Adipocyte (in vitro differentiated cells): ENCODE measurements at regions not wholly inside any gene's neighbourhood (a gene's known extent, or its start where the extent isn't known, plus 50 kb on each side); places are given as distances from the start of the nearest gene placed in this dataset.
"Not testable (repeated sequence)": the region's sequence is repeated elsewhere in the genome, so short reads cannot be mapped to it uniquely, and the experiment has no call there.

Experiments used
- DNase-seq: peaks from one replicate; pipeline ENCODE4 v3.0.0-alpha.2; 2015; ENCODE audit warnings: low read depth
- H3K27me3 ChIP-seq: replicated peaks from 2 replicates; pipeline ENCODE4 v1.7.0; 2013; ENCODE audit warnings: mild to moderate bottlenecking, low read length, moderate library complexity; ENCODE audit not compliant: control insufficient read depth, insufficient read depth
- H3K36me3 ChIP-seq: 2 replicates; pipeline ENCODE4 v1.7.0; 2013; ENCODE audit warnings: low read length, mild to moderate bottlenecking, moderate library complexity; ENCODE audit not compliant: control insufficient read depth, insufficient read depth, severe bottlenecking
- H3K4me1 ChIP-seq: 2 replicates; pipeline ENCODE4 v1.7.0; 2013; ENCODE audit warnings: mild to moderate bottlenecking, low read length, moderate library complexity; ENCODE audit not compliant: control insufficient read depth, insufficient read depth
- H3K4me3 ChIP-seq: 2 replicates; pipeline ENCODE4 v1.7.0; 2013; ENCODE audit warnings: mild to moderate bottlenecking, low read length, moderate library complexity
- H3K9ac ChIP-seq: 2 replicates; pipeline ENCODE4 v1.7.0; 2013; ENCODE audit warnings: mild to moderate bottlenecking, low read length, moderate library complexity
- H3K9me3 ChIP-seq: 2 replicates; pipeline ENCODE4 v1.7.0; 2013; ENCODE audit warnings: mild to moderate bottlenecking, low read length, moderate library complexity; ENCODE audit not compliant: control insufficient read depth

GRCh38 chr12:115371711-115372110, 687.7 kb upstream of the TBX3 start:
- Histone ChIP-seq H3K4me3 (no peak overlapping the region), H3K4me1 (peaks cover 8% of the 10 kb centered on the region), H3K36me3 (no peaks in the 10 kb centered on the region), H3K9ac (no peak overlapping the region), H3K9me3 (no peaks in the 10 kb centered on the region), H3K27me3 (no peaks in the 10 kb centered on the region)
- DNase-seq, result no peak

- H3K4me1 ChIP-seq, result peaks cover 4% of the 10 kb centered on the region
- H3K27me3 ChIP-seq, result no peaks in the 10 kb centered on the region
- H3K9me3 ChIP-seq, result no peaks in the 10 kb centered on the region
- no peaks in the 10 kb centered on the region for H3K36me3 ChIP-seq
- no peak overlapping the region for H3K9ac ChIP-seq
- H3K4me3 ChIP-seq, result no peak overlapping the region
- no peak for DNase-seq
Measured at GRCh38 chr12:115370650-115371049, 686.7 kb upstream of the TBX3 start.

DNA sequence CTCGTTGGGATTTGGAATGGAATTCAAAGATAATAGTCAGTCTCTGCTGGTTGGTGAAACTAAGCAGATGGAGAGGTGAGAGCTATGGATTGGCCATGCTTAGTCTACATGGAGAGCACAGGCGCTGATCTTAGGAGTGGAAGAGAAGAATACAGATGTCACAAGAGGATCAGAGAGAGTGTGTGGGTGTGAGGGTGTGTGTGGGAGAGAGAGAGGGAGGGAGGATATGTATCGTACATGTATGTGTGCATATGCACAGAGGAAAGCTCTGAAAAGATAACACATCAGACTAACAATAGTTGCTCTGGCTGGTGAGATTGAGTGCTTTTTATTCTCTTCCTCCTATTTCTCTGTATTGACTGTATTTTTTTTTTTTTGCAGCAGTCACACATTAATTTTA, 686.2 kb upstream of the TBX3 start:
- no peak for DNase-seq
- Histone ChIP-seq H3K36me3 (no peaks in the 10 kb centered on the region), H3K9ac (no peak overlapping the region), H3K9me3 (no peaks in the 10 kb centered on the region), H3K4me1 (no peaks in the 10 kb centered on the region), H3K27me3 (no peaks in the 10 kb centered on the region), H3K4me3 (no peak overlapping the region)

DNA sequence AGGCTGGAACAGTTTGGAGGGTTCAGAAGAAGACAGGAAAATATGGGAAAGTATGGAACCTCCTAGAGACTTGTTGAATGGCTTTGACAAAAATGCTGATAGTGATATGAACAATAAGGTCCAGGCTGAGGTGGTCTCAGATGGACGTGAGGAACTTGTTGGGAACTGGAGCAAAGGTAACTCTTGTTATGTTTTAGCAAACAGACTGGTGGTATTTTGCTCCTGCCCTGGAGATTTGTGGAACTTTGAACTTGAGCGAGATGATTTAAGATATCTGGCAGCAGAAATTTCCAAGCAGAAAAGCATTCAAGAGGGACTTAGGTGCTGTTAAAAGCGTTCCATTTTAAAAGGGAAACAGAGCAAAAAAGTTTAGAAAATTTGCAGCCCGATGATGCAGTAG, 682.3 kb upstream of the TBX3 start:
- not testable (repeated sequence) for H3K9me3 ChIP-seq, H3K9ac ChIP-seq, H3K27me3 ChIP-seq

GRCh38 chr12:115365765-115366164, 681.8 kb upstream of the TBX3 start:
- H3K36me3 ChIP-seq, H3K9ac ChIP-seq, H3K4me1 ChIP-seq, DNase-seq, H3K27me3 ChIP-seq, H3K4me3 ChIP-seq, H3K9me3 ChIP-seq: not testable (repeated sequence)

More for the DNA sequence above, 682.3 kb upstream of the TBX3 start:
- DNase-seq, H3K4me1 ChIP-seq, H3K36me3 ChIP-seq, H3K4me3 ChIP-seq: not testable (repeated sequence)

- Histone ChIP-seq H3K27me3 (no peaks in the 10 kb centered on the region), H3K4me1 (peaks cover 4% of the 10 kb centered on the region), H3K9ac (no peak overlapping the region), H3K36me3 (no peaks in the 10 kb centered on the region), H3K9me3 (no peaks in the 10 kb centered on the region), H3K4me3 (no peak overlapping the region)
- peak; percentile 15 for DNase-seq
Measured at GRCh38 chr12:115364921-115365320, 680.9 kb upstream of the TBX3 start.

DNA sequence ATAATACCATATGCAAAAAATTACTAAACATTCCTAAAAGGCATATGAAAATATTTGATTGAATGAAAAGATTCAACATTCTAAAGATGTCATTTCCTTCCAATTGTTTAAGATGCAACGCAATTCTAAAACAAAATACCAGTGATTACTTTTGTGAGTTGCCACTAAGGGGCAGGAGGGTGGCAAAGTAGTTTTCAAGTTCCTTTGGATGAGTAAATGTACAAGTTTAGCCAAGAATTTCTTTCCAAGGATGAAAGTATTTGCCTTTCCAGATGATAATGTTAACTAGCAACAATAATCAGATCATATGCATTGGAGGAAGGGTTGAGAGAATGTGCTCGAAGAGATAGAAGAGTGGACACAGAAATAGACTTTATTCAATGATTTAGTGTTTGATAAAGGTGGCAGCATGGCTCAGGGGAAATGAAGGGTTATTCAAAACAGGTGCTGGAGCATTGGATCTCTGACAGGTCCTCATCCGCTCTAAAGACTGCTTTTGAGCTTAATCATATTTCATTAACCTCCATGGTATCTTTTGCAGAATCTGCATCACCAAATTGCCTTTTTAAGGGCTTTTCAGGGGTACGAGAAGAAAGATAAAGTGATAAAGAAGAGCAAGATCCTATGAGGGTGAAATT, 678.5 kb upstream of the TBX3 start:
- peak; percentile 51 for DNase-seq
- Histone ChIP-seq H3K9me3 (no peaks in the 10 kb centered on the region), H3K27me3 (no peaks in the 10 kb centered on the region), H3K4me3 (no peak overlapping the region), H3K9ac (no peak overlapping the region), H3K4me1 (peaks cover 4% of the 10 kb centered on the region), H3K36me3 (no peaks in the 10 kb centered on the region)

GRCh38 chr12:115357681-115358080, 673.7 kb upstream of the TBX3 start:
- no peak for DNase-seq

DNA sequence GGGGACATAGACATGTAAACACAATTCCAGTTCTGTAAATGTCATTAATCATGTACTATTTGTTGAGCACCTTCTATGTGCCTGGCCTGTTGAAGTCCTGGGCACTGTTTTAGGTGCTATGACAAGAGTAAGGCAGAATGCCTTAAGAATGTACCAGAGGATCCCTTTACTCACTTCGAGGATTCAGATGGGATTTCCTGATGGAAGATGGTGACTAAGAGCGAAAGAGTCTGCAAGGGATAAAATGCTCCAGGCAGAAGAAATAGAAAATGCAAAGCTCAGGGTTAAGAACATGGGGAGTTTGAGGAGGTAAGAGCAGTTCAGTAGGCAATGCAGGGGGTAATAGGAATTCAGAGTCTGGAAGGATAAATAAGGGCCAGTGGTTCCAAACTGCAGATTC, 671.3 kb upstream of the TBX3 start:
- H3K9ac ChIP-seq, result no peak overlapping the region
- no peak overlapping the region for H3K4me3 ChIP-seq
- DNase-seq, result no peak
- H3K4me1 ChIP-seq, result peaks cover 32% of the 10 kb centered on the region
- no peaks in the 10 kb centered on the region for H3K27me3 ChIP-seq
- no peaks in the 10 kb centered on the region for H3K36me3 ChIP-seq
- no peaks in the 10 kb centered on the region for H3K9me3 ChIP-seq

More at GRCh38 chr12:115357681-115358080, 673.7 kb upstream of the TBX3 start:
- Histone ChIP-seq H3K27me3 (no peaks in the 10 kb centered on the region), H3K36me3 (no peaks in the 10 kb centered on the region), H3K9ac (no peak overlapping the region), H3K9me3 (no peaks in the 10 kb centered on the region), H3K4me3 (no peak overlapping the region), H3K4me1 (peaks cover 22% of the 10 kb centered on the region)

DNA sequence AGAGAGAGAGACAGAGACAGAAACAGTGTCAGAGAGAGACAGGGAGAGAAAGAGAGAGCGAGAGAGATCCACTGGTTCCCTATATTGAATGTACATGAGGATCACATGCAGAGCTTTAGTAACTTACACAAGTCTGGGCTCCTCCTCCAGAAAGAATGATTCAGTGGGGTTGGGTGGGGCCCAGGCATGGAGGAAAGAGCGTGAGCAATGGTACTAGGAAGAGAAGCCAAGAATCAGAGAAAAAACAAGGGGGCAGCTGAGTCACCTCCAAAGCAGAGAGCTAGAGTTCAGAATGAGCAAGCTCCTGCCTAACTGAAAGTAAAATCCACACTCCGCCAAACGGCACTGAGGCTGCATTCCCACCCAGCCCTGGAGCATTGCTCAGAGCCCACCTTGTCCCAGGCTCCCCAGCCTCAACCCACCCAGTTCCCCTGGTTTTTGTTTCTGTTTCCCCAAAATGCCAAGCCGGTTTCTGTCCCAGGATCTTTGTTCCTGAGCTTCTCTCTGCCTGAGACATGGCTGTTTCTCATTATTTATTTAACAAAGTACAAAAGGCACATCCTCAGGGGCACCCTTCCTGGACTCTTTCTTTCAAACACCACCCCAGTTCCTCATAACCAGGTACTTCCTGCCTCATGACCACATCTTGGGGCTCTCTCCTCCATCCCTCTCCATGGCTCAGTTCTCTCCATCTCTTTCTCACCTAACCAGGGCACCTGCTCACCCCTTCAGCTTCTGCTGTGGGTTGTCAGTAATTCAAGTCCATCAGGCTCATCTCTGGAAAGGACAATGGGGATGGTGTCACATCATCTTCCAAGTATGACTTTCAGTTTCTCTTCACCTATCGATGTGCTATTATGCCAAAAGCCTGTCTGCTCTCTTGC, 670.3 kb upstream of the TBX3 start:
- H3K4me3 ChIP-seq, result peak overlapping the region; percentile 84
- H3K9ac ChIP-seq, result peak overlapping the region; percentile 91
- H3K27me3 ChIP-seq, result no peaks in the 10 kb centered on the region
- peaks cover 32% of the 10 kb centered on the region for H3K4me1 ChIP-seq
- no peaks in the 10 kb centered on the region for H3K36me3 ChIP-seq
- DNase-seq, result peak; percentile 99
- H3K9me3 ChIP-seq, result no peaks in the 10 kb centered on the region

GRCh38 chr12:115353467-115353866, 669.5 kb upstream of the TBX3 start:
- H3K27me3 ChIP-seq, result no peaks in the 10 kb centered on the region
- H3K4me1 ChIP-seq, result peaks cover 32% of the 10 kb centered on the region
- H3K4me3 ChIP-seq, result peak overlapping the region; percentile 84
- DNase-seq, result no peak
- H3K36me3 ChIP-seq, result no peaks in the 10 kb centered on the region
- no peaks in the 10 kb centered on the region for H3K9me3 ChIP-seq
- H3K9ac ChIP-seq, result no peak overlapping the region
